Memory B cell (primary cell): ENCODE measurements at regions not wholly inside any gene's neighbourhood (a gene's known extent, or its start where the extent isn't known, plus 50 kb on each side); places are given as distances from the start of the nearest gene placed in this dataset.
A peak's percentile ranks its signal among the peaks of the same experiment; 100 is the strongest.

Source experiments
- ATAC-seq: fragments of 150-1000 bp; cut with Tn5 transposase; 2 replicates; pipeline ENCODE4 v1.10.0; 2021; ENCODE audit warnings: low read depth, mild to moderate bottlenecking, moderate library complexity
- DNase-seq, 2 donors: peaks; one replicate each; pipeline ENCODE4 v3.0.0; 2022; ENCODE audit warnings: low spot score in 2 of 2
- H3K27ac Mint-ChIP-seq: one replicate; pipeline ENCODE4 v1.8.0; 2022; ENCODE audit warnings: mild to moderate bottlenecking, moderate library complexity, mixed read lengths
- H3K27me3 Mint-ChIP-seq: one replicate; pipeline ENCODE4 v1.8.0; 2022; ENCODE audit warnings: mixed read lengths
- H3K36me3 Mint-ChIP-seq: one replicate; pipeline ENCODE4 v1.8.0; 2022; ENCODE audit warnings: mild to moderate bottlenecking, mixed read lengths
- H3K4me1 Mint-ChIP-seq: one replicate; pipeline ENCODE4 v1.8.0; 2022; ENCODE audit warnings: mixed read lengths
- H3K4me3 Mint-ChIP-seq: one replicate; pipeline ENCODE4 v1.8.0; 2022; ENCODE audit warnings: mild to moderate bottlenecking, moderate library complexity, mixed read lengths
- H3K9me3 Mint-ChIP-seq: one replicate; pipeline ENCODE4 v1.8.0; 2022; ENCODE audit warnings: mixed read lengths

DNA sequence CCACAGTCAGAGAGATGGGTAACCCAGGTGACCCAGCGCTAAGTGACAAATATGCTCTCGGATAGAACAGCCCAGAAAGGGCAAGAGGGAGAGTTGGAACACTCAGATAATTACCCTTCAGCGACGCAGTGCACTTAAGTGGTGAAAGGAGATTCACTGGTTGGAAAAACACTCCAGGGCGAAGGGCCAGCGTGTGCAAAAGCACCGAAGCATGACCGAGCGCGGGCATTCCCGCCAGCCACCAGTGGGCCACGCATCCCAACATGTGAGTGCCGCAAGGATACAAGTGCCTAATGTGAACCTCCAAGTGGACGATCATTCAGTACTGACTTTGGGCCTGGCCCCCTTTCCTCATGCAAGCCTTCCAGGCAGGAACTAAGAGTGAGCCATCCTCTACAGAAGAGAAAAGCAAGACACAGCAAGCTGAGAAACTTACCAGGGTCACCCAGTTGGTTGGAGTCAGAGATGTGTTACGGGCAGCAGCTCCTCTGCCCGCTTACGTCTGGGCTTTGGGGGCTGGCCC, 258.4 kb downstream of the C16orf95 start:
- no peak for DNase-seq
- H3K9me3 Mint-ChIP-seq, result peaks cover 5% of the 10 kb centered on the region
- no peak for ATAC-seq
- H3K27me3 Mint-ChIP-seq, result peaks cover 6% of the 10 kb centered on the region
- H3K36me3 Mint-ChIP-seq, result peaks cover 3% of the 10 kb centered on the region
- no peak overlapping the region for H3K4me3 Mint-ChIP-seq
- no peak overlapping the region for H3K27ac Mint-ChIP-seq
- H3K4me1 Mint-ChIP-seq, result peaks cover 4% of the 10 kb centered on the region

DNA sequence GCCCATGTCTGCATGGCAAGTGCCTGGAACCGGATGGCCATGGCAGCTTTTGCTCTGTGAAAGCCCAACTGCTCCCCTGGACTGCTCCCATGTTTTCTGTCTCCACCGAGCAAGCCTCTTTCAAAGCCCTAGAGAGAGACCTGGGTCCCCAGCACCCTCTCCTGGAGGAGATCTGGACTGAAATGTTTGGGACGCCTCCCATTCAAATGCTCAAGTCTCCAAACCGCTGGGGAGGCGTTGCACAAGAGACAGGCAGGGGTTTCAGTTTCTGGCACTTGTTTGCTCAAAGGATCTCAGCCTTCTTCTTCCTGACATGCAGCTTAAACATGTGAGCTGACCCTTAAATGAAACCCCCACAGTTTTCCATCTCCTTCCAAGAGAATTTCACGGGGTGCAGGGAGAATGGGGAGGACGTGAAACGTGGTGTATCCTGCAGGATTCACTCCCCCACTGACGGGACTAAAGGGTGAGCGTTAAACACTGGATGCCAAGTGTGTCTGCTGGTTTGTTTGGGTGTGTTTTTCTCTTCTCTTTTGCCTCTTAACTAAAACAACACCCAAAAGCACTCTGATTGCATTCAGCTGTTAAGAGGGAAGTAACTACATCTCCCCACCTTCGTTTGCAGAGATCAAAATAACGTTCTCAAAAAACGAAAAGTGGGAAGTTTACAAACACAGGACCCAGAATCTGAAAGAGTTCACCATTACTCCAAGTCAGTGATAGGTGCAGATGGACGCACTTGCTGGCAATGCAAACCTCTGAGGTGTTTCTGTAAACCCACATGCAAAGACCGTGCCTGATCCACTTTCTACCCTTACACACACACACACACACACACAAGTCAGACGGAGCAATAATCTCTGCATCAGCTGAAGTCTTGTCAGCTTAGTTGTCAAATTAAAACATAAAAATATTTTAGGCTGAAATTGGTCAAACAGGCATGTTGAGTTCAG, 256.9 kb downstream of the C16orf95 start:
- no peaks in the 10 kb centered on the region for H3K9me3 Mint-ChIP-seq
- ATAC-seq (peak; percentile 37), DNase-seq (no peak)
- H3K27ac Mint-ChIP-seq, result peak overlapping the region; percentile 76
- peak overlapping the region; percentile 73 for H3K4me3 Mint-ChIP-seq
- H3K27me3 Mint-ChIP-seq, result peaks cover 11% of the 10 kb centered on the region
- H3K36me3 Mint-ChIP-seq, result no peaks in the 10 kb centered on the region
- peaks cover 6% of the 10 kb centered on the region for H3K4me1 Mint-ChIP-seq

DNA sequence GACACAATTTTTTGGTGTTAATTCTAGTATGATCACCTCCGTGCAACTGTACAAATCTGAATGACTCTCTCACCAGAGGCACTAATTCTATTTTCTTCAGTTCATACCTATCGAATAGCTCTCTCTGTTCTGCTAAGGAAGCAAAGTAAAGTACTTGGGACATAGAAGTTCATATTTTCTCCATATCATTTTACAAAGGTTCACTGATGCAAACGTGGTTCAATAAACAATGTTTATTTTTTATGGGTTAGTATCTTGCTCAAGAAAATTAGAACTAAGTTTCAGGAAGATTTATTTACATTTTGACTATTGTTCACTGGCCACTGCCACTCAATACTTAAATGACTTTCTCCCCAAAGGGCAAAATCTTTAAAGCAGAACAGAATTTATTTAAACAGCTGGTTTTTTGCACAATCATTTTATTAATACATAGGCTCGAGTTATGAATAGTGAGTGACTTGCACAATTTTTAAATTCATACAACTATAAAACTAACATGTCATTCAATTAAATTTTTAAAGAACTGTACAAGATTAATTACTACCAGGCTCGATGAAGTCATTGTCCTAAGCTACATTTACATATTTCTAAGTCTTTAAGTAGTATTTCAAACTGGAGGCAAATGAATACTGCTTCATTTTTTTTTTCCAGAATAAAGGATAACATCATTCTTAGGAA, 255.8 kb downstream of the C16orf95 start:
- ATAC-seq, result no peak
- Mint-ChIP-seq H3K27ac (peak overlapping the region; percentile 76), H3K36me3 (no peaks in the 10 kb centered on the region)

DNA sequence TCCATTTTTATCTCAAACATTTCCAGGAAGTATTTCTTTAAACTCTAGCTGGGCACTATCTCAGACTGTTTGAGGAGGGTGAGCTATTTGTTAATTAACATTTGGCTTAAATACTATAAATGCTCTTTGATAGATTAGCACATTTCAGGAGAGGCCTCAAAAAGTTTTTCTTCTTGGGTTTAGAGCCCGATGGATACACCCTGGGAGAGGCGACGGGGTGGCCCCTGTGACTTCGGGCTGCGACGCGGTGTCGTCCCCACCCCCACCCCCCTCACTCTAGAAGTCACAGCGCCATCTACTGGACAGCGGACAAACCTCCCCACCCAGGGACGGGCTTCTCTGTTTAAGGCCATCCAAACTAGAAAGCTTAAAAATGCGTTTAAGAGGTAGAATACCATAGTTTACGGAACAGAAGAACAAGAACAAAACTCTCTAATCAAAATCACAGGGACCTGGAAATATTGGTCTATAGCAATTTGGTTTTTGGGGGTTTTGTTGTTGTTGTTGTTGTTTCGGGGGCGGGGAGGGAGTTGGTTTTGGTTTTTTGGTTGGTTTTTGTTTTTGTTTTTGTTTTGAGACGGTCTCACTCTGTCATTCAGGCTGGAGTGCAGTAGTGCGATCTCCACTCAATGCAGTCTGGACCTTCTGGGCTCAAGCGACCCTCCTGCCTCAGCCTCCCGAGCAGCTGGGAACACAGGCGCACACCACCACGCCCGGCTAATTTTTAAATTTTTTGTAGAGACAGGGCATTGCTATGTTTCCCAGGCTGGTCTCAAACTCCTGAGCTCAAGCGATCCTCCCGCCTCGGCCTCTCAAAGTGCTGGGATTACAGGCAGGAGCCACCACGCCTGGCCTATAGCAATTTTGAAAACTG, 254.4 kb downstream of the C16orf95 start:
- no peaks in the 10 kb centered on the region for H3K9me3 Mint-ChIP-seq

More for the DNA sequence above, 255.8 kb downstream of the C16orf95 start:
- H3K4me1 Mint-ChIP-seq, result peaks cover 8% of the 10 kb centered on the region
- H3K4me3 Mint-ChIP-seq, result no peak overlapping the region
- DNase-seq, result no peak
- H3K27me3 Mint-ChIP-seq, result peaks cover 12% of the 10 kb centered on the region
- no peaks in the 10 kb centered on the region for H3K9me3 Mint-ChIP-seq

DNA sequence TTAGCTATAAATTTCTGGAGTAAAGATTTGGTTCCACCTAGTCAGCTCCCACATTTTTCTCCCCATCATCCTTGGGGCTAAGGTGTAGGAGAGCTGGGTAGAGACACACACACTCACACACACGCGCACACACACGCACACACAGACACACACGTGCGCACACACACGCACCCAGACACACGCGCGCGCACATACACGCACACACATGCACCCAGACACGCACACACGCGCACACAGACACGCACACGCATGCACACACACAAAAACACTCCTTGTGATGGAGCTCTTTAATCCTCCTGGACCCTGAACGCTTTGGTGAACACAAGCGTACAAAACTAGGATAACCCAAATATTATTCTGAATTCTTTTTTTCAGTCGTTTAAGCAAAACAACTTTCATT, 253.6 kb downstream of the C16orf95 start:
- Mint-ChIP-seq H3K4me3 (no peak overlapping the region), H3K27me3 (peaks cover 10% of the 10 kb centered on the region), H3K4me1 (peaks cover 8% of the 10 kb centered on the region), H3K9me3 (no peaks in the 10 kb centered on the region), H3K27ac (no peak overlapping the region), H3K36me3 (no peaks in the 10 kb centered on the region)
- ATAC-seq, result no peak
- no peak for DNase-seq

More for the DNA sequence above, 254.4 kb downstream of the C16orf95 start:
- H3K27ac Mint-ChIP-seq, result no peak overlapping the region
- H3K27me3 Mint-ChIP-seq, result peaks cover 12% of the 10 kb centered on the region
- no peaks in the 10 kb centered on the region for H3K36me3 Mint-ChIP-seq
- peaks cover 8% of the 10 kb centered on the region for H3K4me1 Mint-ChIP-seq
- ATAC-seq, result peak; percentile 70
- peak; percentile 19 to 31 for DNase-seq
- peak overlapping the region; percentile 30 for H3K4me3 Mint-ChIP-seq

DNA sequence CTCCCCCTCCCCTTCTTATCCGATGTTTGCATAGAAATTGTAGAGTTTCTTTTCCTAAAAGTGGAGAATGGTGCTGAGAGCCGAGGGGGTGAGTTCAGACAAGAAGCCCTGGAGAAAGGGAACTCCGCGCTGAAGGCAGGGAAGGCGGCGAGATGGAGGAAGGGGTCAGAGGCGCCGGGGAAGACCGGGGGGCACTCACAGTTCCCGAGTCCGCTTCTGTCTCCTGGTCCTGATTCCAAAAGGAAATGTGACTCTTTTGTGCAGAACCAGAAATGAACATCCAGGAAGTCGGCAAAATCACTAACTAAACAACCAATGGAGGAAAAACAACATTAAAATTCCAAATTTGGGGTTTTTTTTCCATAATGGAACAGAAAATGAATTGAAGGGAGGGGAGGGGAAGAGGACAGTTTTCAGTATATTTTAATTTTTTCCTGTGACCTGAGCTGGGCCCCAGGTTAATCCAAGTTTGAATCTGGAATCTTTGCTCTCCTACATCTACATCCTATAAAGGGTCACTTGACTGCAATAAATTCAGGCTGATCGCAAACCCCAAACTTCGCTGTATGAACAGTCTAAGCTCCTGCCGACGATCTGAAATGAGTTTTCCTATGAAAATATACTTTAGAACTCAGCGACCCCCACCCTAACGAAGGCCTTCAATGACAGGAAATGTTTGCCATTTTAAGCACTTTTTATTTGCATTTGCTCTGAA, 252.3 kb downstream of the C16orf95 start:
- DNase-seq, result no peak
- H3K27ac Mint-ChIP-seq, result peak overlapping the region; percentile 76
- H3K9me3 Mint-ChIP-seq, result no peaks in the 10 kb centered on the region
- H3K27me3 Mint-ChIP-seq, result peaks cover 10% of the 10 kb centered on the region
- H3K36me3 Mint-ChIP-seq, result no peaks in the 10 kb centered on the region
- peak overlapping the region; percentile 64 for H3K4me3 Mint-ChIP-seq
- ATAC-seq, result no peak
- H3K4me1 Mint-ChIP-seq, result peaks cover 8% of the 10 kb centered on the region

DNA sequence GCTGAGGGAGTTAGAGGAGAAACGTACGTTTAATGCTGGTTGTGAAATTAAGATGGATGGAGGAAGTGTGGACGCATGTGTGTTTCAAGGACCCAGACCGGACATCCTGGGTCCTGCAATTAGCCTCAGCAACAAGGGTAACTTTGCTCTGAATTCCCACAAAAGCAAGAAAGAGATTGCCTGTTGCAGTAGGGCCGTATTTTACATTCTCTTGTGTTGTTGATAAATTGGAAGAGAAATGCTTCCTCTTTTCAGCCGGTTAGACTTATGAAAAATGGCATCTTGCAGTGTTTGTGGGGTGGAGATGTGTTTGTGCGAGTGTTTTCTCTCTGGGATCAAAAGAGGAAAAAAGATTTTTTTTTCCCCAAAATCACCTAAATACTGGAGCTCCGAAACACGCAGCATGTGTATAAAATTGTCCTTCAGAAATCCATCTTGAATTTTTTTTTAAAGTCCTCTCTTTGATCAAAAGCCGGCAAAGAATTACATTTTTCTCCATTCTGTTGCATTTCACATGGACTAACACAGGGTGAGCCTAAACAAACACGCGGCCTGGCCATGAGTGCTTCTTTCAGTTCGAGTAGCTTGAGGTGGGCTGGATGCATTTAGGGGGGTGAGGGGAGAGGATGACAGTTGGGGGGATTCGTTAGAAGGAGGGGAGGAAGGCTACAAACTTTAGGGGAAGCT, 251.6 kb downstream of the C16orf95 start:
- Mint-ChIP-seq H3K27ac (peak overlapping the region; percentile 76), H3K9me3 (no peaks in the 10 kb centered on the region), H3K4me3 (peak overlapping the region; percentile 61), H3K4me1 (peaks cover 5% of the 10 kb centered on the region), H3K27me3 (peaks cover 12% of the 10 kb centered on the region), H3K36me3 (no peaks in the 10 kb centered on the region)
- peak; percentile 14 for ATAC-seq
- DNase-seq, result no peak

DNA sequence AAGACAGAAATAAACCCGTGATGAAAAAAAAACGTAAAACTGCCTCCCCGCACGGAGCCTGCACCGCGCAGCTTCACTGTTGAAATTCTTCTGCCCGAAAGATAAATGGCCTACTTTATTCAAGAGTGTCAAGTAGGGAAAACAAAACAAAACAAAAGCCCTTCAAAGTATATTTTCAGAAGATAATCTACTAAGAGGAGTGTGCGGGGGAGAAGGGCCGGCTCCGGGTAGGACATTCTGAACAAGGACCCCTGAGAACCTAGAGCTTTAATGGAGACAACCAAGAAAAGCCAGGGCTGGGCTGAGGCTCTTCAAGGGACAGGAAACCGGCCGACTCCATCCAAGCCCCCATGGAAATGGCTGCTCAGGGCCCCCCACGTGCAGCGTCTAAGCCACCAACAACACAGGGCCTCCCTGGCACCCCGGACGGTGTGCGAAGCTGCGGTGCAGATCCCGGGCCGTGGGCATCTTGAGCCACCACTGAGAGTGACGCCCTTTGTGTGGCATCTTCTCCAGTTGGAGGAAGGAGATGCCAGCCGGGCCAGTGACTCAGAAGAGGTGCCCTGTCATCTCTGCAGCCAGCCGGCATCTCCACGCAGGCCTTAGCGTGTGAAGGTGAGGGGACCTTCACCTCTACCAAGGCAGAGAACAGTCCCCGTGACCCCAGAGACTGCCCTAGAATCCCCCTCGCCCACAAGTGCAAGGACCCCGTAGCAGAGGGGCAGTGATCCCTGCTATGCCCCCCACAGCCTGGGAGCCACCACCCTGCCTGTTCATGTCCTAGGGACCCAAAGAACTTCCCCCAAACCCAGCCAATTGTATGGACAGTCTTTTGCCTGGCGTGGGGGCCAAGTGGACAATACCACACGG, 250.8 kb downstream of the C16orf95 start:
- ATAC-seq, result no peak
- no peak for DNase-seq
- Mint-ChIP-seq H3K27me3 (peaks cover 12% of the 10 kb centered on the region), H3K36me3 (no peaks in the 10 kb centered on the region), H3K4me3 (no peak overlapping the region), H3K27ac (no peak overlapping the region), H3K9me3 (no peaks in the 10 kb centered on the region), H3K4me1 (peaks cover 3% of the 10 kb centered on the region)

DNA sequence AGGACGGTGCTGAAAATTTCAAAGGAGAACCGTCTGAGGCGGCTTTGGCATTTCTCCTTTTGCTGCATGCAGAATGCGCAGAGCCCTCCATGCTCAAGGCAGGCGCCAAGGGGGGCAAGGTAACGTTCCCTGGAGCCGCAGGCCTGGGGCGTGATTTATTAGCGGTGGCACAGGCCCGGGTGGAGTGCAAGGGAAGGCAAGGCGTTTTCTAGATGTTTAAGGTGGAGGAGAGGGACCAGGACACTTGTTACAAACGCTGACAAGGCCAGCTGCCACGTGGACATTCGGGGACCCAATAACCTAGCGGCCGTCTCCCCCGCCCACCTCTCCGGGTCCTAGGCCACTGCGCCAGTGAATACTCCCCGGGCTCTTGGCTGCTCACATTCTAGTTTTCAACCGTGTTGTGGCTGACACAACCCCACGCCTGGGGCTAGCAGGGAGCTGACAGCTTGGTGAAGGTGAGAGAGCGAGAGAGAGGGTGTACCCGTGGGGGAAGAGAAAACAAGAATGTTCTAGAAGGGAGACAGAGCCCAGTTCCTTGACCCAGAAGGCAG, 250.1 kb downstream of the C16orf95 start:
- Mint-ChIP-seq H3K27me3 (peaks cover 12% of the 10 kb centered on the region), H3K36me3 (no peaks in the 10 kb centered on the region), H3K27ac (no peak overlapping the region)

DNA sequence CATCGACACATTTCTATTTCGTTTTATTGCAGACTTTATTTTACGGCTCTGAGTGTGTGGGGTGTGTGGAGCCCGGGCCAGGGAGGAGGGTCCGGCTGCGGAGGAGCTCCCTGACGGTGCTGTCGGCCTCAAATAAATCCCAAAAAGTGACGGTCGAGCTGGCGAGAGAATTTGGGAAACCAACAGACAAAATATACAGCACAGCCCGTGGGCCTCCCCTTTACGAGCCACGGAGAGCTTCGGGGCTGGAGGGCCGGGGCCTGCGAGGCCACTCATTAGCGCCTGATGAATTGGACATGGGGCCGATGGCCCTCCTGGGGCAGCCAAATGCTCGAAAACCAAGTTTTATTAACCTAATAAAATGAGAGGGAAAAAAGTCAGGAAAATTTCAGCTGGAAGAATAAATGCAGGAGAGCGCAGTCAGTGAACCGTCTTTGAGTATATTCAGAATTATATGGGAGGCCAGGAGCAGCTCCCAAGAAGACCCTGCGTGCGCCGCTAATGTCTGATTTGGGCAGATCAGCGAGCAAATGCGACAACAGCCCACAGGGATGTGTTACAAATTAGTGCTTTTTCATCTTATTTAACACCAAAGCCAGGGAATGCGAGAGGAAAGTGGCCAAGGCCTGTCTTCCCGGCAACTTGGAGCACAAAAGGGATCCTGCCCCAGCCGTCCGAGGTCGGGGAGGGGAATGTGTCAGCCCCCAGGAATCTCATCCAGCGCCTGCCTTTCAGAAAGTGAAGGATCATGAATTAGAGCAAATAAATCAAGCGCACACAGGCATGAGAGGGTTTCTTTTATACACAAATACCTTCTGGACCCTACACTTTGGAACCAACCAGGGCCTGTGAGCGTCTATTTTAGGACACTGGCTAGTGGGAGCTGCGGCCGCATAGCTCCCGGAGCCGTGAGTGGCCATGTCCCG, 249.1 kb downstream of the C16orf95 start:
- Mint-ChIP-seq H3K4me1 (peaks cover 3% of the 10 kb centered on the region), H3K27ac (no peak overlapping the region), H3K4me3 (no peak overlapping the region), H3K36me3 (no peaks in the 10 kb centered on the region), H3K27me3 (peaks cover 12% of the 10 kb centered on the region), H3K9me3 (no peaks in the 10 kb centered on the region)
- ATAC-seq (no peak), DNase-seq (no peak)

More for the DNA sequence above, 250.1 kb downstream of the C16orf95 start:
- no peak for DNase-seq
- Mint-ChIP-seq H3K9me3 (no peaks in the 10 kb centered on the region), H3K4me1 (peaks cover 3% of the 10 kb centered on the region), H3K4me3 (no peak overlapping the region)
- no peak for ATAC-seq

DNA sequence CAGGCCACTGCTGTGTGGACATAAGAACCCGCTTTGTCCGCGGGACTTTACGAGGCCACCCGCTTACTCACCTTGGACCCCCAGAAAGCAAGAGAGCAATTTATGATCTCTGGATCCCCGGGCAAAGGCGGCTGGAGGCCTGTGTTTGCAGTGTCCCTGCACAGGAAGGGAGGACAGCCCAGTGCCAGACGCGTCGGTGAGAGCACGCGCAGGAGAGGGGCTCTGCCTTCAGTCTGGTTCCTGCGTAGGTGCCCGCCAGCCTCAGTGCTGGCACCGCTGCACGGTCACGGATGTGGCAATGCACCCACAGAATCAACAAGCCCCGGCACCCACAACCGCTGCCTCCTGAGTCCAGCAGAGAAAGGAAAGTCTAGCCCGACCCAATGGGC, 248.4 kb downstream of the C16orf95 start:
- Mint-ChIP-seq H3K4me3 (no peak overlapping the region), H3K4me1 (peaks cover 3% of the 10 kb centered on the region)

More for the DNA sequence above, 248.4 kb downstream of the C16orf95 start:
- no peak for DNase-seq
- Mint-ChIP-seq H3K36me3 (no peaks in the 10 kb centered on the region), H3K27me3 (peaks cover 11% of the 10 kb centered on the region), H3K27ac (no peak overlapping the region), H3K9me3 (no peaks in the 10 kb centered on the region)
- no peak for ATAC-seq
